Endothelial cell of umbilical vein (primary cell): ENCODE measurements at regions not wholly inside any gene's neighbourhood (a gene's known extent, or its start where the extent isn't known, plus 50 kb on each side); places are given as distances from the start of the nearest gene placed in this dataset.

Source experiments
- BruUV-seq: library from RNA; stranded (reverse); fragments of 400-500 nt; replicated peaks from 2 replicates; lab custom pipeline; 2021; lab: Mats Ljungman, UMichigan
- CTCF ChIA-PET: fragments of 300-600, 350-600 bp; sonication (Branson Sonifier 250); formaldehyde crosslinking; loops from one replicate; lab custom pipeline; 2021; ENCODE audit warnings: antibody characterized with exemption, inconsistent platforms; lab: Charles Lee
- POLR2A ChIA-PET: fragments of 300-600, 350-600 bp; sonication (Branson Sonifier 250); formaldehyde crosslinking; loops from one replicate; lab custom pipeline; 2021; ENCODE audit warnings: antibody characterized with exemption, inconsistent platforms; lab: Charles Lee
- DNase-seq: peaks from one replicate; pipeline ENCODE4 v3.0.0-alpha.2; 2011; ENCODE audit warnings: low read depth, low spot score
- FAIRE-seq: peaks from 2 replicates; lab custom pipeline; 2011; peaks lifted over from hg19 to GRCh38; lab: Jason Lieb, UNC
- H2AFZ ChIP-seq: 2 replicates; pipeline ENCODE4 v1.6.0; 2012; ENCODE audit warnings: low read depth, low read length, control low read depth, inconsistent platforms
- H3K27ac ChIP-seq: 2 replicates; pipeline ENCODE4 v1.5.1; 2011; ENCODE audit warnings: low read depth, mild to moderate bottlenecking, control low read depth, low read length, moderate library complexity; ENCODE audit not compliant: insufficient read depth
- H3K27me3 ChIP-seq, 2 experiments: 2 replicates each; pipeline versions ENCODE4 v1.6.0 to v1.6.1; 2011; ENCODE audit warnings: low read length in 2 of 2, mixed read lengths in 1 of 2; ENCODE audit not compliant: control insufficient read depth in 2 of 2, insufficient read depth in 2 of 2
- H3K36me3 ChIP-seq, 2 experiments: 2 replicates in 1 of 2; 3 replicates in 1 of 2; pipeline ENCODE4 v1.5.1; 2011; ENCODE audit warnings: low read length in 2 of 2, mild to moderate bottlenecking in 1 of 2, moderate library complexity in 1 of 2; ENCODE audit not compliant: control insufficient read depth in 2 of 2, insufficient read depth in 2 of 2; ENCODE audit errors: extremely low read depth in 1 of 2
- H3K4me1 ChIP-seq: 3 replicates; pipeline ENCODE4 v1.5.1; 2011; ENCODE audit warnings: mild to moderate bottlenecking, low read length; ENCODE audit not compliant: control insufficient read depth, insufficient read depth; ENCODE audit errors: extremely low read depth
- H3K4me2 ChIP-seq: 2 replicates; pipeline ENCODE4 v1.6.1; 2011; ENCODE audit warnings: low read length, control low read depth, mixed read lengths; ENCODE audit not compliant: insufficient read depth
- H3K4me3 ChIP-seq, 3 experiments: fragments of 200-600 bp in 1 of 3; sonication (generic), shearing (Covaris generic) in 1 of 3; replicated peaks in 1 of 3; 2 replicates each; pipeline ENCODE4 v1.5.1; 2011 to 2016; ENCODE audit warnings: control low read depth in 3 of 3, low read length in 3 of 3, mild to moderate bottlenecking in 2 of 3, inconsistent platforms in 1 of 3, low read depth in 1 of 3, moderate library complexity in 1 of 3; ENCODE audit not compliant: insufficient read depth in 1 of 3
- H3K79me2 ChIP-seq: 2 replicates; pipeline ENCODE4 v1.6.0; 2012; ENCODE audit warnings: low read length, inconsistent platforms; ENCODE audit not compliant: control insufficient read depth, insufficient read depth
- H3K9ac ChIP-seq: replicated peaks from 2 replicates; pipeline ENCODE3; 2011; ENCODE audit warnings: low read length, control low read depth; ENCODE audit not compliant: insufficient read depth; ENCODE audit errors: extremely low read depth
- H3K9me1 ChIP-seq: replicated peaks from 3 replicates; pipeline ENCODE4 v1.6.0; 2011; ENCODE audit warnings: mild to moderate bottlenecking, low read length; ENCODE audit not compliant: control insufficient read depth, insufficient read depth; ENCODE audit errors: extremely low read depth
- H3K9me3 ChIP-seq: replicated peaks from 2 replicates; pipeline ENCODE4 v1.5.1; 2012; ENCODE audit warnings: low read length, inconsistent platforms; ENCODE audit not compliant: control insufficient read depth, insufficient read depth
- H4K20me1 ChIP-seq: replicated peaks from 2 replicates; pipeline ENCODE3; 2011; ENCODE audit warnings: mild to moderate bottlenecking, low read length; ENCODE audit not compliant: control insufficient read depth, insufficient read depth; ENCODE audit errors: extremely low read depth
- EZH2 ChIP-seq: IDR thresholded peaks from 2 replicates; pipeline ENCODE4 v1.6.1; 2012; ENCODE audit warnings: borderline replicate concordance, low read depth, mild to moderate bottlenecking, moderate library complexity, low read length, inconsistent platforms; ENCODE audit not compliant: severe bottlenecking
- FOS ChIP-seq: IDR thresholded peaks from 2 replicates; pipeline ENCODE4 v1.6.1; 2011; ENCODE audit warnings: mild to moderate bottlenecking, low read length, moderate library complexity, borderline replicate concordance; ENCODE audit not compliant: insufficient read depth
- GATA2 ChIP-seq: IDR thresholded peaks from 2 replicates; pipeline ENCODE4 v1.7.0; 2011; ENCODE audit warnings: low read depth, mild to moderate bottlenecking, moderate library complexity, mixed read lengths, low read length; ENCODE audit not compliant: insufficient read length, insufficient read depth
- JUN ChIP-seq: IDR thresholded peaks from 2 replicates; pipeline ENCODE4 v1.6.1; 2011; ENCODE audit warnings: borderline replicate concordance, low read depth; ENCODE audit not compliant: insufficient read length, insufficient read depth
- MYC ChIP-seq: IDR thresholded peaks from one replicate; pipeline ENCODE4 v1.6.1; 2011; ENCODE audit warnings: mild to moderate bottlenecking, low read depth, low read length
- POLR2A ChIP-seq: IDR thresholded peaks from 2 replicates; pipeline ENCODE4 v1.6.1; 2012; ENCODE audit warnings: low read depth, mild to moderate bottlenecking, control low read depth, low read length
- POLR2AphosphoS5 ChIP-seq: IDR thresholded peaks from 2 replicates; pipeline ENCODE4 v1.6.1; 2012; ENCODE audit warnings: low read depth, mild to moderate bottlenecking, control low read depth, low read length, moderate library complexity; ENCODE audit not compliant: insufficient read depth
- dilution Hi-C: fragments of 300-500 bp; cut with MboI; formaldehyde crosslinking; loops from one replicate; pipeline ENCODE4 v1.15.0; 2019; ENCODE audit warnings: low sequenced_read_pairs; ENCODE audit not compliant: extremely low pct_ligation_motif_present
- intact Hi-C: fragments of 100-400 bp; cut with micrococcal nuclease; formaldehyde crosslinking; loops from one replicate; pipeline ENCODE4 v1.10.0; 2022
- TF ChIP-seq, protein P1 (sequence below): IDR thresholded peaks from 2 replicates; pipeline ENCODE4 v1.6.1; 2011; ENCODE audit not compliant: insufficient read depth, insufficient read length
- TF ChIP-seq, protein P2 (sequence below), 2 donors: IDR thresholded peaks; 1 replicate in 1 of 2; 2 replicates in 1 of 2; pipeline ENCODE4 v1.5.1; 2011; ENCODE audit warnings: low read length in 2 of 2, mild to moderate bottlenecking in 2 of 2, moderate library complexity in 2 of 2, control low read depth in 1 of 2, inconsistent platforms in 1 of 2, low read depth in 1 of 2; ENCODE audit not compliant: insufficient read depth in 1 of 2; ENCODE audit errors: extremely low read depth in 1 of 2

DNA sequence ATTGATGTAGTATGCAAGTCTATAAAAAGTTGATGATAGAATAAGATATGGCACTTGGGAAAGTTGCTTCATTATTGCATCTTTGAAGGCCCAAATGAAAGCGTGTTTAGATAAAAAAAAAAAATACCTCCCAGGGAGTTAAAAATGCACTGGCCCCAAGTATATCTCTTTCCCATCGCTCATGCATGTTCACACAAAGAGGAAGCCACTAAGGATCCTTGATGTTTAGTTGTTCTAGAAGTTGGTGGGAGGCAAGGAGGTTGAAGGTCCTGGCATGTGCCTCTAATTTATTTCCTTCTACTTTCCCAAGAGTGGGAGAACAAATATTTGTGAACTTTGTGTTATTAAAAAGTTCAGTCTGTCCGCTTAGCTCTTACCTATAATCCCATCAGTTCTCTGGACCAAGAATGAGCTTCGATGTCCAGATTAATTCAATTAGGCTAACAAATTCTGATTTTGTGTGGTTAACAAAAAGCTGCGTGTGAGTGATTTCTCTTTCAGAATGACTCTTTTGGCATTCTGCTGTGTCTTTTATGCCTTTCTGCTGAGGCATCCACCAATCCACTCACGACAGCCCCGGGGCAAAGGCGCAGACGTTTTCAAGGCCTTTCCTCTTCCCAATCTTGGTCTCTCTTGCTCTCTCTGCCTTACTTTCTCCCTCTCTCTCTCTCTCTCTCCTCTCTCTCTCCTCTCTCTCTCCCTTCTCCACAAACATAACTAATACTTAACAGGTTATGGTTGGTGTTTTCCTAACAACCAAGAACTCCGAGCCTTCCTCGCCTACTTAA is 135.1 kb upstream of the ERCC6L2 start:
- Histone ChIP-seq H3K36me3 (no peaks in the 10 kb centered on the region), H3K27ac (no peak overlapping the region), H3K9ac (no peak overlapping the region), H3K4me2 (no peak overlapping the region), H3K9me1 (no peaks in the 10 kb centered on the region), H3K27me3 (no peaks in the 10 kb centered on the region), H3K4me1 (no peaks in the 10 kb centered on the region), H3K79me2 (no peaks in the 10 kb centered on the region), H3K9me3 (no peaks in the 10 kb centered on the region), H4K20me1 (no peaks in the 10 kb centered on the region), H2AFZ (no peak overlapping the region), H3K4me3 (no peak overlapping the region)
- ChIA-PET CTCF (no interaction called here), POLR2A (no interaction called here)
- DNase-seq (no peak), FAIRE-seq (no peak)
- intact Hi-C loops (loop anchor here (5.0 kb wide), 1 partner anchor 67 kb away; no protein-coding TSS in a partner anchor), dilution Hi-C loops (no loop called here)
- no TSS peak for BruUV-seq
- no peak for TF ChIP-seq MYC

DNA sequence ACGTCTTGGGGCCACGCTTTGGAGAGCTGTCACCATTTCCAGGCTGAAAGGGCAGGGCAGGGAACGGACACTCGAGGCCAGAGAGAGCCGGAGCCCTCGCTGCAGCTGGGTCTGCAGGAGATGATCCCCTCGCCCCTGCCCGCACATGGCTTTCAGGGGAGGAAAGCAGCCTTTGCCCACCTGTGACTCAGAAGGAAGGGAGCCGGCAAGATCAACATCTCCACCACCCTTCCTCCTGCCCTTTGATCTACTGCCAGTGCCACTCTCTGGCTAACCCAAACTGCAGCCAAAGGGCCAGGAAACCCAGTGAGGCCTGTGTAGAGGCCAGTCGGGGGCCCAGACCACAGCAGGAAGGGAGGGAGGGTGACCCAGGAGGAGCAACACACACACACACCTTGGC is 137.1 kb upstream of the ERCC6L2 start:
- Histone ChIP-seq H3K79me2 (no peaks in the 10 kb centered on the region), H3K4me3 (no peak overlapping the region), H3K9me3 (no peaks in the 10 kb centered on the region), H3K36me3 (no peaks in the 10 kb centered on the region), H4K20me1 (no peaks in the 10 kb centered on the region), H3K4me1 (no peaks in the 10 kb centered on the region), H3K9me1 (no peaks in the 10 kb centered on the region), H2AFZ (no peak overlapping the region), H3K4me2 (no peak overlapping the region), H3K9ac (no peak overlapping the region), H3K27ac (no peak overlapping the region), H3K27me3 (no peaks in the 10 kb centered on the region)
- no TSS peak for BruUV-seq
- DNase-seq (no peak), FAIRE-seq (no peak)
- TF ChIP-seq POLR2A (no peak), GATA2 (no peak), EZH2 (no peak), POLR2AphosphoS5 (no peak), FOS (no peak), JUN (no peak), MYC (no peak)
- TF ChIP-seq, protein P1, sequence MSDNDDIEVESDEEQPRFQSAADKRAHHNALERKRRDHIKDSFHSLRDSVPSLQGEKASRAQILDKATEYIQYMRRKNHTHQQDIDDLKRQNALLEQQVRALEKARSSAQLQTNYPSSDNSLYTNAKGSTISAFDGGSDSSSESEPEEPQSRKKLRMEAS, result no peak
- TF ChIP-seq, protein P2, sequence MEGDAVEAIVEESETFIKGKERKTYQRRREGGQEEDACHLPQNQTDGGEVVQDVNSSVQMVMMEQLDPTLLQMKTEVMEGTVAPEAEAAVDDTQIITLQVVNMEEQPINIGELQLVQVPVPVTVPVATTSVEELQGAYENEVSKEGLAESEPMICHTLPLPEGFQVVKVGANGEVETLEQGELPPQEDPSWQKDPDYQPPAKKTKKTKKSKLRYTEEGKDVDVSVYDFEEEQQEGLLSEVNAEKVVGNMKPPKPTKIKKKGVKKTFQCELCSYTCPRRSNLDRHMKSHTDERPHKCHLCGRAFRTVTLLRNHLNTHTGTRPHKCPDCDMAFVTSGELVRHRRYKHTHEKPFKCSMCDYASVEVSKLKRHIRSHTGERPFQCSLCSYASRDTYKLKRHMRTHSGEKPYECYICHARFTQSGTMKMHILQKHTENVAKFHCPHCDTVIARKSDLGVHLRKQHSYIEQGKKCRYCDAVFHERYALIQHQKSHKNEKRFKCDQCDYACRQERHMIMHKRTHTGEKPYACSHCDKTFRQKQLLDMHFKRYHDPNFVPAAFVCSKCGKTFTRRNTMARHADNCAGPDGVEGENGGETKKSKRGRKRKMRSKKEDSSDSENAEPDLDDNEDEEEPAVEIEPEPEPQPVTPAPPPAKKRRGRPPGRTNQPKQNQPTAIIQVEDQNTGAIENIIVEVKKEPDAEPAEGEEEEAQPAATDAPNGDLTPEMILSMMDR (IDR thresholded peaks at IDR 0.05; ENCODE audit: extremely low read depth in 1 of 2, insufficient read depth in 1 of 2, low read depth in 1 of 2, low read length in 2 of 2), result no peak
- ChIA-PET CTCF (interaction anchor here (1.1 kb wide), 1 partner anchor 18 kb away, joined by 4 read pairs; no protein-coding TSS in a partner anchor), POLR2A (no interaction called here)
- intact Hi-C loops, result no loop called here
- dilution Hi-C loops, result no loop called here
